HL-60 (cell line): ENCODE measurements at regions not wholly inside any gene's neighbourhood (a gene's known extent, or its start where the extent isn't known, plus 50 kb on each side); places are given as distances from the start of the nearest gene placed in this dataset.

Experiments
- CTCF ChIP-seq: IDR thresholded peaks from one replicate; pipeline ENCODE4 v1.5.1; 2011; ENCODE audit warnings: low read length, control low read depth, inconsistent platforms; ENCODE audit not compliant: insufficient read depth
- GABPA ChIP-seq: IDR thresholded peaks from 2 replicates; pipeline ENCODE4 v1.6.1; 2012; ENCODE audit warnings: low read depth
- POLR2AphosphoS5 ChIP-seq: IDR thresholded peaks from 2 replicates; pipeline ENCODE4 v1.6.1; 2012; ENCODE audit warnings: low read depth
- REST ChIP-seq: IDR thresholded peaks from 2 replicates; pipeline ENCODE4 v1.6.1; 2012; ENCODE audit warnings: low read depth; ENCODE audit not compliant: insufficient replicate concordance
- SPI1 ChIP-seq: IDR thresholded peaks from 2 replicates; pipeline ENCODE4 v1.6.1; 2012; ENCODE audit warnings: low read depth, mild to moderate bottlenecking, borderline replicate concordance

- TF ChIP-seq GABPA (no peak), CTCF (no peak), POLR2AphosphoS5 (no peak), REST (no peak), SPI1 (no peak)
Observed at GRCh38 chr9:17057729-17058128, 77.1 kb upstream of the CNTLN start.
